ENCODE measurements at regions not wholly inside any gene's neighbourhood (a gene's known extent, or its start where the extent isn't known, plus 50 kb on each side); places are given as distances from the start of the nearest gene placed in this dataset.
"Not testable (repeated sequence)": the region's sequence is repeated elsewhere in the genome, so short reads cannot be mapped to it uniquely, and the experiment has no call there.

- no peak for FAIRE-seq
These were observed 651.9 kb downstream of the CDH9 start for GRCh38 chr5:26386532-26386931.

- not testable (repeated sequence) for FAIRE-seq
These were observed 673.8 kb downstream of the CDH9 start for GRCh38 chr5:26364624-26365023.

GRCh38 chr5:26343801-26344325 lies 694.5 kb downstream of the CDH9 start:
- no peak for FAIRE-seq

- FAIRE-seq: no peak
These were observed 698.8 kb downstream of the CDH9 start for GRCh38 chr5:26339576-26339975.

- peak; percentile 48 for FAIRE-seq
These were observed 708.7 kb downstream of the CDH9 start for GRCh38 chr5:26329562-26330189.

GRCh38 chr5:26326153-26326759 lies 712.1 kb downstream of the CDH9 start:
- FAIRE-seq: no peak

GRCh38 chr5:26325432-26325831 lies 713.0 kb downstream of the CDH9 start:
- FAIRE-seq: not testable (repeated sequence)

- not testable (repeated sequence) for FAIRE-seq
These were observed 714.0 kb downstream of the CDH9 start for GRCh38 chr5:26324273-26324895.

GRCh38 chr5:26323794-26324193 lies 714.6 kb downstream of the CDH9 start:
- no peak for FAIRE-seq

GRCh38 chr5:26321278-26321677 lies 717.1 kb downstream of the CDH9 start:
- no peak for FAIRE-seq

- no peak for FAIRE-seq
These were observed 728.0 kb downstream of the CDH9 start for GRCh38 chr5:26310415-26310814.

GRCh38 chr5:26295541-26295940 lies 742.8 kb downstream of the CDH9 start:
- FAIRE-seq: no peak

GRCh38 chr5:26282190-26282589 lies 756.2 kb downstream of the CDH9 start:
- FAIRE-seq: no peak

- no peak for FAIRE-seq
These were observed 760.3 kb downstream of the CDH9 start for GRCh38 chr5:26278078-26278477.

GRCh38 chr5:26259081-26259480 lies 779.3 kb downstream of the CDH9 start:
- FAIRE-seq: no peak

GRCh38 chr5:26245321-26245720 lies 793.1 kb downstream of the CDH9 start:
- FAIRE-seq: no peak

GRCh38 chr5:26239588-26239987 lies 798.8 kb downstream of the CDH9 start:
- no peak for FAIRE-seq

GRCh38 chr5:26237489-26237888 lies 800.9 kb downstream of the CDH9 start:
- no peak for FAIRE-seq

GRCh38 chr5:26236936-26237335 lies 801.5 kb downstream of the CDH9 start:
- FAIRE-seq: no peak

- no peak for FAIRE-seq
These were observed 805.7 kb downstream of the CDH9 start for GRCh38 chr5:26232706-26233105.

- FAIRE-seq: no peak
These were observed 807.1 kb downstream of the CDH9 start for GRCh38 chr5:26231316-26231715.

GRCh38 chr5:26229848-26230247 lies 808.5 kb downstream of the CDH9 start:
- no peak for FAIRE-seq

- no peak for FAIRE-seq
These were observed 811.1 kb downstream of the CDH9 start for GRCh38 chr5:26227245-26227644.

GRCh38 chr5:26205121-26205520 lies 833.3 kb downstream of the CDH9 start:
- FAIRE-seq: no peak

Measured in endometrium (tissue), 2 donors.